ENCODE measurements at regions not wholly inside any gene's neighbourhood (a gene's known extent, or its start where the extent isn't known, plus 50 kb on each side); places are given as distances from the start of the nearest gene placed in this dataset.

GRCh38 chr17:77422104-77422747 is 281.5 kb downstream of the SEC14L1 start:
- TF ChIP-seq, protein P1, sequence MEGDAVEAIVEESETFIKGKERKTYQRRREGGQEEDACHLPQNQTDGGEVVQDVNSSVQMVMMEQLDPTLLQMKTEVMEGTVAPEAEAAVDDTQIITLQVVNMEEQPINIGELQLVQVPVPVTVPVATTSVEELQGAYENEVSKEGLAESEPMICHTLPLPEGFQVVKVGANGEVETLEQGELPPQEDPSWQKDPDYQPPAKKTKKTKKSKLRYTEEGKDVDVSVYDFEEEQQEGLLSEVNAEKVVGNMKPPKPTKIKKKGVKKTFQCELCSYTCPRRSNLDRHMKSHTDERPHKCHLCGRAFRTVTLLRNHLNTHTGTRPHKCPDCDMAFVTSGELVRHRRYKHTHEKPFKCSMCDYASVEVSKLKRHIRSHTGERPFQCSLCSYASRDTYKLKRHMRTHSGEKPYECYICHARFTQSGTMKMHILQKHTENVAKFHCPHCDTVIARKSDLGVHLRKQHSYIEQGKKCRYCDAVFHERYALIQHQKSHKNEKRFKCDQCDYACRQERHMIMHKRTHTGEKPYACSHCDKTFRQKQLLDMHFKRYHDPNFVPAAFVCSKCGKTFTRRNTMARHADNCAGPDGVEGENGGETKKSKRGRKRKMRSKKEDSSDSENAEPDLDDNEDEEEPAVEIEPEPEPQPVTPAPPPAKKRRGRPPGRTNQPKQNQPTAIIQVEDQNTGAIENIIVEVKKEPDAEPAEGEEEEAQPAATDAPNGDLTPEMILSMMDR (IDR thresholded peaks at IDR 0.05; ENCODE audit: extremely low read depth, insufficient read depth, missing control alignments) = no peak
- no peak for DNase-seq (ENCODE audit: low spot score)
- in situ Hi-C loops (cut with MboI; ENCODE audit: low pct_unique_long_range_greater_than_20kb, low sequenced_read_pairs, unreplicated experiment) = loop anchor here (10.0 kb wide), 1 partner anchor 73 kb away; no protein-coding TSS in a partner anchor

DNA sequence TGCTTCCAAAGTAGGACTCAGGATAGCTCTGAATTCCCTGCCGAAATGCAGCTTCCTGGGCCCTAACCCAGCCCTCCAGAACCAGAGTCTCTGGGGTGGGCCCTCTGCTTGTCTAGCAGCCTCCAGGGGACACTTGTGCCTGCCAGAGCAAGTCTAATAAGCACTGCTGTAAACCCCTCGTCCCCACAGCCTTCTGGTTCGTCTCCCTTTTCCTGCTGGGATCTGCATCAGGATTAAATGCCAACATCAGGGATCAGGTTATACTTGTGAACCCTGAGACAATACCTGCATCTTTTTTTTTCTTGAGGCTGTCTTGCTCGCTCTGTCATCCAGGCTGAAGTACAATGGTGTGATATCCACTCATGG is 282.0 kb downstream of the SEC14L1 start:
- TF ChIP-seq, protein P1 (IDR thresholded peaks at IDR 0.05; ENCODE audit: extremely low read depth, insufficient read depth, missing control alignments) = no peak
- in situ Hi-C loops (cut with MboI; ENCODE audit: low pct_unique_long_range_greater_than_20kb, low sequenced_read_pairs, unreplicated experiment) = loop anchor here (10.0 kb wide), 1 partner anchor 72 kb away; no protein-coding TSS in a partner anchor
- no peak for DNase-seq (ENCODE audit: low spot score)

GRCh38 chr17:77423589-77424451 is 283.1 kb downstream of the SEC14L1 start:
- TF ChIP-seq, protein P1 (IDR thresholded peaks at IDR 0.05; ENCODE audit: extremely low read depth, insufficient read depth, missing control alignments) = no peak
- DNase-seq (ENCODE audit: low spot score) = no peak
- in situ Hi-C loops (cut with MboI; ENCODE audit: low pct_unique_long_range_greater_than_20kb, low sequenced_read_pairs, unreplicated experiment) = loop anchor here (10.0 kb wide), 1 partner anchor 71 kb away; no protein-coding TSS in a partner anchor

- no peak for DNase-seq (ENCODE audit: low spot score)
- in situ Hi-C loops (cut with MboI; ENCODE audit: low pct_unique_long_range_greater_than_20kb, low sequenced_read_pairs, unreplicated experiment) = loop anchor here (10.0 kb wide), 1 partner anchor 70 kb away; no protein-coding TSS in a partner anchor
- TF ChIP-seq, protein P1 (IDR thresholded peaks at IDR 0.05; ENCODE audit: extremely low read depth, insufficient read depth, missing control alignments) = no peak
Measured at GRCh38 chr17:77424585-77425344, 284.0 kb downstream of the SEC14L1 start.

- TF ChIP-seq, protein P1 (IDR thresholded peaks at IDR 0.05; ENCODE audit: extremely low read depth, insufficient read depth, missing control alignments) = no peak
- no peak for DNase-seq (ENCODE audit: low spot score)
- in situ Hi-C loops (cut with MboI; ENCODE audit: low pct_unique_long_range_greater_than_20kb, low sequenced_read_pairs, unreplicated experiment) = loop anchor here (10.0 kb wide), 1 partner anchor 69 kb away; no protein-coding TSS in a partner anchor
Measured at GRCh38 chr17:77425348-77425747, 284.6 kb downstream of the SEC14L1 start.

Measured in GM13977 (cell line).